Progenitor cell of endocrine pancreas (in vitro differentiated cells): ENCODE measurements at regions not wholly inside any gene's neighbourhood (a gene's known extent, or its start where the extent isn't known, plus 50 kb on each side); places are given as distances from the start of the nearest gene placed in this dataset.

Experiments
- DNase-seq: peaks from one replicate; pipeline ENCODE4 v3.0.0; 2021; ENCODE audit warnings: low spot score; ENCODE audit not compliant: unreplicated experiment
- H3K27ac Mint-ChIP-seq: 2 replicates; pipeline ENCODE4 v1.8.0; 2021; ENCODE audit warnings: mild to moderate bottlenecking, moderate library complexity, mixed read lengths
- H3K27me3 Mint-ChIP-seq: 2 replicates; pipeline ENCODE4 v1.8.0; 2021; ENCODE audit warnings: mixed read lengths
- H3K36me3 Mint-ChIP-seq: 2 replicates; pipeline ENCODE4 v1.8.0; 2022; ENCODE audit warnings: mixed read lengths; ENCODE audit not compliant: insufficient read depth
- H3K4me1 Mint-ChIP-seq: 2 replicates; pipeline ENCODE4 v1.8.0; 2021; ENCODE audit warnings: low read depth, mixed read lengths
- H3K4me3 Mint-ChIP-seq: 2 replicates; pipeline ENCODE4 v1.8.0; 2021; ENCODE audit warnings: low read depth, mild to moderate bottlenecking, moderate library complexity, mixed read lengths
- H3K9me3 Mint-ChIP-seq: 2 replicates; pipeline ENCODE4 v1.8.0; 2021; ENCODE audit warnings: low read depth, mixed read lengths
- CTCF ChIP-seq: fragments of 200-600 bp; sonication (generic); IDR thresholded peaks from one replicate; pipeline ENCODE4 v1.5.0; 2021; ENCODE audit warnings: antibody characterized with exemption, mild to moderate bottlenecking; ENCODE audit not compliant: unreplicated experiment

DNA sequence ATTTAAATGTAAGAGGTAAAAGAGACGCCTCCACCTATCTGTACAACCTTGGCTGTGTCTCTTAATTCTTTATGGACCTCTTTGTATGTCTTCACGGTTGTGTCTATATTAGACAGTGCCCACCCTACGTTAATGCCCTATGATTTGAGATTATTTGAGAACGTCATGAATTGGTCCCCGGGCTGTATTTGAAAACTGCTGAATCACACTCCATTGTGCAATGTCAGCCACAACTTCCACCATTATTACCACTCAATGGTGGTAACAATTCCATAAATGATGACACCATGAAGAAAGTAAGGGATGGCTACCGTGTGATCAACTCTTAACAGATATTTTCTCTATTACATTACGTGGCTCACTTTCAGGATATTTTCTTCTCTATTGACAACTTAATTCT, 182.4 kb upstream of the RBFOX1 start:
- DNase-seq = no peak
- Mint-ChIP-seq H3K27me3 (no peaks in the 10 kb centered on the region), H3K4me3 (no peak overlapping the region), H3K4me1 (no peaks in the 10 kb centered on the region), H3K9me3 (no peaks in the 10 kb centered on the region), H3K36me3 (no peaks in the 10 kb centered on the region), H3K27ac (no peak overlapping the region)
- TF ChIP-seq CTCF = no peak

DNA sequence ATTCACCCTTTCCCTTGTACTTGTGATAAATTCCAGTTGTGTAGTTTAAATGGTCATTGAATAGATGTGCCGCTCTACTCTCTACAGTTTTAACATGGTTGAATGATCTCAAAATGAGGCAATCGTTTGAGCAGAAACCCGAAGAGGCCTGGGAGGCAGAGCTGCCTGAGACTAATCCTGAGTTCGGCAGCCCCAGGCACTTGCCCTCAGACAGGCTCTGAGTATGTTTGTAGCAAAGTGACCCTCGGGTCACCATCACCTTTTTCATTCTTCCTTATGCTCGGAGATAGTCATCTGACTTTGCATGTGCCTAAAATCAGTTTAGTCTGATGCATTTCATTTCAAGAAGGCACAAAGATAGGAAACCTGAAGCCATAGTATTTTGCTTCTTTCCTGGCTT, 184.0 kb upstream of the RBFOX1 start:
- DNase-seq = no peak
- H3K4me3 Mint-ChIP-seq = no peak overlapping the region
- TF ChIP-seq CTCF = no peak
- no peaks in the 10 kb centered on the region for H3K36me3 Mint-ChIP-seq
- no peak overlapping the region for H3K27ac Mint-ChIP-seq
- H3K4me1 Mint-ChIP-seq = no peaks in the 10 kb centered on the region
- no peaks in the 10 kb centered on the region for H3K9me3 Mint-ChIP-seq
- H3K27me3 Mint-ChIP-seq = no peaks in the 10 kb centered on the region

DNA sequence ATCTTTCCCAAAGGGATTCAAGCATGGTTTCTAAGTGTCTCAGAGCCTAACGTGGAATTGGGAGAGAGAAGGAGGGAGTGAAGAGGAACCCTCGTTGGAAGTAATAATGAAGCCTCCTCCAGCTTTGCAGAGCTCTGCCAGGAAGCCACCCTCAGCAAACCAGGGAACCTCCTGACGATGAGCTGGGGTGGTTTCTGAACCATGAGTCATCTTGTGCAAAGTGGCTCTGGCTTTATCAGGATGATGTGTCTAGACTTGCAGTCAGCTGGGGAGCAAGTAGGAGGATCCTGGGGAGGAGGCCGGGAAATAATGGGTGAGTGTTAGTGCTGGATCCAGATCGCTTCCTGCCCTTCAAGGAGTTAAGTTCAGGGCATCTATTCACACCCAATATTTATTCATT, 191.7 kb upstream of the RBFOX1 start:
- no peaks in the 10 kb centered on the region for H3K36me3 Mint-ChIP-seq
- no peak for TF ChIP-seq CTCF
- H3K4me3 Mint-ChIP-seq = no peak overlapping the region
- no peaks in the 10 kb centered on the region for H3K4me1 Mint-ChIP-seq
- no peak overlapping the region for H3K27ac Mint-ChIP-seq
- peaks cover 18% of the 10 kb centered on the region for H3K27me3 Mint-ChIP-seq
- no peaks in the 10 kb centered on the region for H3K9me3 Mint-ChIP-seq
- no peak for DNase-seq

GRCh38 chr16:7137560-7138330, 194.9 kb upstream of the RBFOX1 start:
- H3K36me3 Mint-ChIP-seq = no peaks in the 10 kb centered on the region
- no peaks in the 10 kb centered on the region for H3K4me1 Mint-ChIP-seq

DNA sequence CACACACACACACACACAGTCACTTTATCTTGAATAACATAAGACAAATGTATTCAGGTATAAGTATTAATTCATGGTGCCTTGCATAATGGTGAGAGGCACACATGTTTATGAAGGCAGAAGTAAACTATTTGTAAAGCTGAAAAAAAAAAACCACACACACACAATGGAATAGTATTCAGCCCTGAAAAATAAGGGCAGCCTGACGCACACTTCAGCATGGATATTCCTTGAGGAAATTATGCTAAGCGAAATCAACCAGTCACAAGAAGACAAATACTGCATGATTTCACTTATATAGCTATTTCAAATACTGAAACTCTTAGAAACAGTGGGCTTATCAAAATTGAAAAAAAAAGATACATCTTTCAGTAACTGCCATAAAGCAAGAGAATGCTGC, 200.2 kb upstream of the RBFOX1 start:
- H3K36me3 Mint-ChIP-seq = no peaks in the 10 kb centered on the region

More at GRCh38 chr16:7137560-7138330, 194.9 kb upstream of the RBFOX1 start:
- DNase-seq = no peak
- H3K27me3 Mint-ChIP-seq = peaks cover 16% of the 10 kb centered on the region
- H3K4me3 Mint-ChIP-seq = no peak overlapping the region
- no peak for TF ChIP-seq CTCF
- H3K27ac Mint-ChIP-seq = no peak overlapping the region
- no peaks in the 10 kb centered on the region for H3K9me3 Mint-ChIP-seq

More for the DNA sequence above, 200.2 kb upstream of the RBFOX1 start:
- Mint-ChIP-seq H3K27ac (no peak overlapping the region), H3K4me3 (no peak overlapping the region), H3K9me3 (no peaks in the 10 kb centered on the region), H3K27me3 (peaks cover under 1% of the 10 kb centered on the region), H3K4me1 (no peaks in the 10 kb centered on the region)
- no peak for DNase-seq
- no peak for TF ChIP-seq CTCF
